GM12801 (cell line): ENCODE measurements at regions not wholly inside any gene's neighbourhood (a gene's known extent, or its start where the extent isn't known, plus 50 kb on each side); places are given as distances from the start of the nearest gene placed in this dataset.

Source experiments
- TF ChIP-seq, protein P1 (sequence below): IDR thresholded peaks from one replicate; pipeline ENCODE4 v1.5.1; 2011; ENCODE audit warnings: control low read depth; ENCODE audit not compliant: insufficient read length; ENCODE audit errors: extremely low read depth

DNA sequence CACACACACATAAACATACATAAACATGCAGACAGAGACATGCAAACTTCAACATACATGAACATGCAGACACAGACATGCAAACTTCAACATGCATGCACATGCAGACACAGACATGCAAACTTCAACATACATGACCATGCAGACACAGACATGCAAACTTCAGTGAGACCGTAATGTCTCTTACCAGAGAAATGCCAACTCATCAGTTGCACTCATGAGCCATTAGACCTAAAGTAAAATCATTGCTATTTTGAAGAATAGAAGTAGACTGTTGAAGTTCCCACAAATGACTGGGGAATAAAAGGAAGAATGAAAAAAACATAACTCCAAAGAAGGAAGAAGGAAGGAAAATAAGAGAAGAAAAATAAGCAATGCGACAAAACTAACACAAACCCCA, 1044.0 kb upstream of the TMEM132C start:
- TF ChIP-seq, protein P1, sequence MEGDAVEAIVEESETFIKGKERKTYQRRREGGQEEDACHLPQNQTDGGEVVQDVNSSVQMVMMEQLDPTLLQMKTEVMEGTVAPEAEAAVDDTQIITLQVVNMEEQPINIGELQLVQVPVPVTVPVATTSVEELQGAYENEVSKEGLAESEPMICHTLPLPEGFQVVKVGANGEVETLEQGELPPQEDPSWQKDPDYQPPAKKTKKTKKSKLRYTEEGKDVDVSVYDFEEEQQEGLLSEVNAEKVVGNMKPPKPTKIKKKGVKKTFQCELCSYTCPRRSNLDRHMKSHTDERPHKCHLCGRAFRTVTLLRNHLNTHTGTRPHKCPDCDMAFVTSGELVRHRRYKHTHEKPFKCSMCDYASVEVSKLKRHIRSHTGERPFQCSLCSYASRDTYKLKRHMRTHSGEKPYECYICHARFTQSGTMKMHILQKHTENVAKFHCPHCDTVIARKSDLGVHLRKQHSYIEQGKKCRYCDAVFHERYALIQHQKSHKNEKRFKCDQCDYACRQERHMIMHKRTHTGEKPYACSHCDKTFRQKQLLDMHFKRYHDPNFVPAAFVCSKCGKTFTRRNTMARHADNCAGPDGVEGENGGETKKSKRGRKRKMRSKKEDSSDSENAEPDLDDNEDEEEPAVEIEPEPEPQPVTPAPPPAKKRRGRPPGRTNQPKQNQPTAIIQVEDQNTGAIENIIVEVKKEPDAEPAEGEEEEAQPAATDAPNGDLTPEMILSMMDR = no peak

DNA sequence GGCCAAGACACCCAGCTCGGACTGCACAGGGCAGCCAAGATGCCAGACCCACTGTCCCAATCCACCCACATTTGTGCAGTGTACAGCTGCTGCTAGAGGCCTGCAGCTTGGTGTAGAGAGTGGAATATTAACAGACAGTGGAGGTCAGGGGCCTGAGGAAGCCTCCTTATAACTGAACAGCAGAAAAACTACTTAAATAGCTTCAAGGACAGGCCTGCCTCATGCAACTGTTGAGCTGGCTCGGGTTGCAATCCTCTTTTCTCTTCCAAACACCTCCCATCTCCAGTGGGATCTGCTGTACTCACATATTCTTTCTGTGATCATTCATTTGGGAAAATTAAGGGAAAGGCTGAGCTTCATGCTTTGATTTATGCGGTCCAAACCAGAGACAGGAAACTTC, 1043.2 kb upstream of the TMEM132C start:
- TF ChIP-seq, protein P1 = no peak

DNA sequence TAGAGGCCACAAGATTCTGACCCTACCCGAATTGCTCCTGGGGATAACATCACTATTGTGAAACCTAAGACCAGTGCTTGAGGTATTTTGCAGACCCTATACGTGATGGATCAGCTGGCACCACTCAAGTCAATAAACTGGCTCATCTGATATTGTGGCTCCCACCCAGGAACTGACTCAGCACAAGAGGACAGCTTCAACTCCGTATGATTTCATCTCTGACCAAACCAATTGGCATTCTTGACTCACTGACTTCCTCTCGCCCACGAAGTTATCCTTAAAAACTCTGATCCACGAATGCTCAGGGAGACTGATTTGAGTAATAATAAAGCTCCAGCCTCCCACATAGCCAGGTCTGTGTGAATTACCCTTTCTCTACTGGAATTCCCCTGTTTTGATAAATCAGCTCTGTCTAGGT, 1036.1 kb upstream of the TMEM132C start:
- TF ChIP-seq, protein P1 = no peak

DNA sequence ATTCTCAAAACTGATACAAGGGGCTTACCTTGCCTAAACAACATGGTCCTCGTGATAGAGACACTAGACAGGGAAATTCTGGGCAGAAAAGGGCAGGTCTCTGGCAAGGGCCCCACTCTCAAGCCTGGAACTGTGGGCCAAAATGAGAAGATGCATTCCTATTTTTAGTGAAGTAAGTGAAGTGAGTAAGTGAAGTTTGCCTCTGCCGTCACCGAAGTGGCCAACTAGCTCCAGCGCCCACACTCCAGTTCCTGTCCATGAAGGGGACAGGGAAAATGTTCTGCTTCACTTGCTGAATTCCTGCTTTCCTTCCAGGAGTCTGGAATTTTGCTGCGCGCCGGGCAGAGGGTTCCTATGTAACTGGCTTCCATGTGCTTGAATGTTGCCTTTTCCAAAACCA, 1035.6 kb upstream of the TMEM132C start:
- TF ChIP-seq, protein P1 = no peak

DNA sequence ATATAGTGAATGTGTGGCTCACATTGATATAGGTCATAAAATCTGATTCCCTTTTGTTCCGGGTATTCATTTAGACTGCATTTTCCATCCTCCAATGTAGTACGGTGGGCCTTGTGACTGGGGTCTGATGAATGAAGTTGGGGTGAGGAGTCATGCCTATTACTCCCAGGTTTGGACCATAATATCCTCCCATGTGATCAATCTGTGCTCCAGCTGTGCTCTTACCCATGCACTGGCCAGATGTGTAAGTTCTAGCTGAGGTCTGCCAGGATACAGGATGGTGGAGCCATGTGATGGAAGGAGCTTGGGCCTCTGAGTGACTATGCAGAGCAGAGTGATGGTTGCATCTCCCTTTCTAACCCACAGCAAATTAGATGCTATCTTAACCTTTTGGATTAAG, 1034.0 kb upstream of the TMEM132C start:
- TF ChIP-seq, protein P1 = no peak

DNA sequence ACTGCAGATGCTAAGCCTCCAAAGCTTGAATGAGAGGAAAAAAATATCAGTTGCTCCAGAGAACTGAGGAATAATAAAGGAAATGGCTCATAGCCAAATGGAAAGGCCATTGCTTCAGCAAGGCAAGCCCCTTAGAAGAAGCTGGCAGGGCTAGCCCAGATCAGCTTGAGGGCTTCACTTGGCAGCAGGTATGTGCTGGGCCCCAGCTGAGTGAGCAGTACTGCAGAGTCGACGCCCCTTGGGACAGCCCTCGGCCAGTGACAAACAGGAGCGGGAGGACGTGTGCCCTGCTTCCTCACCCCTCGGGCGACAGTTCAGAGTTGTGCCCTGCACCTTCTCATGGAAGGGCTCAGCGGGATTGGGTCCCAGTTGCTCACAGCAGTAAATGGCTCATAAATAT, 1031.2 kb upstream of the TMEM132C start:
- TF ChIP-seq, protein P1 = no peak

DNA sequence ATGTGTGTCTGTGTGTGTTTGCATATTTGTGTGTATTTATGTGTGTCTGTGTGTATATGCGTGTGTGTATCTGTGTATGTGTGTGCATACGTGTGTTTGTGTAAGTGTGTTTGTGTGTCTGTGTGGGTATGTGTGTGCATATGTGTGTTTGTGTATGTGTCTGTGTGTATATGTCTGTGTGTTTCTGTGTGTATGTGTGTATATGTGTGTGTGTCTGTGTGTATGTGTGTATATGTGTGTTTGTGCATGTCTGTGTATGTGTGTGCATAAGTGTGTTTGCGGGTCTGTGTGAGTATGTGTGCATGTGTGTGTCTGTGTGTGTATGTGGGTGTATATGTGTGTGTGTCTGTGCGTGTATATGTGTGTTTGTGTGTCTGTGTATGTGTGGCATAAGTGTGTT, 1030.5 kb upstream of the TMEM132C start:
- TF ChIP-seq, protein P1 = no peak

DNA sequence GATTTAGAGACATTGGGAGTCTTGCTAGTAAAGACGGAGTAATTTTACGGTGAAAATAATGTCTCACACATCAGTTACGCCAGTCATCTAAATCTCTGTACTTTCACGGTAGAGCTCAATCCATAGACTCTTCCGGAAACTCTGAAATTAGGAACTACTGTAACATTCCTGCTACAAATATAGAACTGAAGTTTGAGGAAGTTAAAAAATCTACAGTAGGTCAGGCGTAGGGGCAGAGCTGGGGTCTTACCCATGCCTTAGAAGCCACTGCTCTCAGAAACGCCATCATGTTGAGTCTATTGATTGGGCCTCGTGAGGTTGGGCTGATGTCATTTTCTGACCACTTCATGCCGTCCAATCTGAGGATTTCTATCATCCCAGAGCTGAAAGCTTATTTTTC, 1029.8 kb upstream of the TMEM132C start:
- TF ChIP-seq, protein P1 = no peak
